GM19324 (cell line): ENCODE measurements at regions not wholly inside any gene's neighbourhood (a gene's known extent, or its start where the extent isn't known, plus 50 kb on each side); places are given as distances from the start of the nearest gene placed in this dataset.

ENCODE experiments used
- ATAC-seq: cut with Tn5 transposase; IDR thresholded peaks from one replicate; pipeline ENCODE4 v1.9.1; 2021; ENCODE audit warnings: mild to moderate bottlenecking, moderate library complexity; ENCODE audit not compliant: unreplicated experiment, low FRiP score

DNA sequence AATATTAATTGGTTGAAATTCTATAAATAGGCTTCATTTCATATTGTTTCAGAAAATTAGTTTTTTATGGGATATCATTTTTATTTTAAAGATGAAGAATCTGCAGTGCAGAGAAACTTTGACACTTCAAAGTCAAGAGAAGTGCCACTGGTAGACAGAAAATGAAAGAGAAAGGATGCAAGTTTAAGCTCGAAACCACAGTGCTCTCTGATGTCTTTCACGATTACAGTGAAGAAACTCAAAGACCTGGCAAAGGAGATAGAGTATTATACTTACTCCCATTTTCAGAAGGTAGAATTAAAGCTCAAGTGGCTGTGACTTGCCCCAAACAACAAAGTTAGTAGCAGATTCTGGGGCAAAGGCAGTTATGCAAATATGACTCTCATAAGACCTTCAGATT is 745.4 kb downstream of the TECRL start:
- no peak for ATAC-seq

DNA sequence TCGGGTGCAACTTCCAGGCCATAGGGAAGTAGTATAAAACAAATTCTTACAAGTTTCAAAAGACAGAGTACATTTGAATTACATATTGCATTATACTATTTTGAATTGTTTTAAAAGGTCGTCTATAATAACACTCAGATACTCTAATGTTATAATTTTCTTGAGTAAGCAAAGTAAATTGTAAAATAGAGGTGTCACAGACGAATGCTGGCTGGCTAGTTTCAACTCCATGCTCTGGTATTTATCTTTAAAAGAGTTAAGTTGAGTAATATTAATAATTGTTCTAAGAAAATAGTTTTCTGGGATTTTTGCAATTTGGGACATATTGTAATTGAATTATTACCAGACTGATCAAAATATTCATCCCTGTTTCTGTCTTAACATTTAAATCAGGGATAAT is 764.9 kb downstream of the TECRL start:
- ATAC-seq: no peak

DNA sequence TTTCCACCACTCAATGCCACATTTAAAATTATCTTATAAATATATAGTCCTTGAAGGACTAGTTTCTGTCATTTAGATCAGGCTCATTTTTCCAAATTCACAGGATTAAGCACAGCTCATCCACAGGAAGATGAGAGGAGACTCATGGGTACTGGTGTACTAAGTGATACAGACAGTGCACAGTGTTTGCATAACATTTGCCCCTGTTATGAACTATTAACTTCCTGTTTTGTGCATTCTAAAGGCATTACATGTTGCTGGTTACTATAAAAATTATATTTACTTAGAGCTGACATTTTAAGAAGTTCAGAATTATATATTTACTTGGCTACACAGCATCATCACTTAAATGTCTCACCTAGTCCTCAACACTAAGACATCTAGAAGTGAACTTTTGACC is 772.0 kb downstream of the TECRL start:
- no peak for ATAC-seq

DNA sequence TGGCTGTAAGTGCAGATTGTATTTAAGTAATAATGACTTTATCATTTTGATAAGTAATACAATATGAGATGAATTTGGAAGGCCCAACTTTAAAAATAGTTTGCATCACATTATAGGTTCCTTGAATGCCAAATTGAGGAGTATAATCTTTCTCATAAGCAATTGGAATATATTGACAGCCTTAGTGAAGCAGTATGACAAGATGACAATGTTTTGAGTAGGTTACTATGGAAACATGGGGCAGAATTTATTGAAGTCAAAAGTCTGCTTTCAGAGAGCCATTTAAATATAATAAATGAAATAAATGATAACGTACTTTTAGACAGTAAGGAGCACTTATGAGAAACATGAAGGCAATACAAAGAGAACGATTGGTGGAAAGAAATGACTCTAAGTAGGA is 776.4 kb downstream of the TECRL start:
- no peak for ATAC-seq

DNA sequence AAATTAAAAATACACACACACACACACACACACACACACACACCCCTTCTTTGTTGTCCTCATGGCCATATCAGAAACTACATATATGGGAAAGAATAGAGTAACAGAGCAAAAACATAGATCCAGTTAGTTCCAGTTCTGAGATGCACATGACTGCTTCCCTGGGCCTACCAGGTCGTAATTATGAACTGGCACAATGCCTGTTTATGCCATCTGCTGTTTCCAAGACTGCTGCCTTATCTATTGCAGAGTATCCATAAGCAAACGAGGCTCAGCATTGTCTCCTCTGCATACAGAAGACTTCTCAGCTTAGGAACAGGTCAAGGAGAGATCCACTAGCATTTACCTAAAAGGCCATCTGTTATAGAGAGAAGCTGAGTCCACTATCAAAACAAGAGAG is 789.0 kb downstream of the TECRL start:
- no peak for ATAC-seq

DNA sequence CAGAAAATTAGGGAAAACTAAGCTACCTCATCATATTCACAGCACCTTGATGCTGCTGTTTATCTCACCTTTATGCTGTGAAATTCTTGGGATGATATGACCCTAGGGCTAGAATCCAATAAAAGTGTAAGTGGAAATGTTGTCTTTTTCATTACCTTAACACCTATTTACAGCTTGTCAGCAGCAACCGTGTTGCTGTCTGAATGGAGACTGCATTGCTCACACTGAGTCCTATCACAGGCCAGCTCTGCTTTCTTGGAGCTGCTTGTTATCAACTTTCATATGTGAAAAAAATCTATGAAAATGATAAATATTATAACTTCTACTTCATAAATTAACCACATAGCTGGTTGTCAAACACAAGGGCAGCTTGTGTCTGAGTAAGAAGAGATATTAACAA is 789.5 kb downstream of the TECRL start:
- ATAC-seq: no peak

DNA sequence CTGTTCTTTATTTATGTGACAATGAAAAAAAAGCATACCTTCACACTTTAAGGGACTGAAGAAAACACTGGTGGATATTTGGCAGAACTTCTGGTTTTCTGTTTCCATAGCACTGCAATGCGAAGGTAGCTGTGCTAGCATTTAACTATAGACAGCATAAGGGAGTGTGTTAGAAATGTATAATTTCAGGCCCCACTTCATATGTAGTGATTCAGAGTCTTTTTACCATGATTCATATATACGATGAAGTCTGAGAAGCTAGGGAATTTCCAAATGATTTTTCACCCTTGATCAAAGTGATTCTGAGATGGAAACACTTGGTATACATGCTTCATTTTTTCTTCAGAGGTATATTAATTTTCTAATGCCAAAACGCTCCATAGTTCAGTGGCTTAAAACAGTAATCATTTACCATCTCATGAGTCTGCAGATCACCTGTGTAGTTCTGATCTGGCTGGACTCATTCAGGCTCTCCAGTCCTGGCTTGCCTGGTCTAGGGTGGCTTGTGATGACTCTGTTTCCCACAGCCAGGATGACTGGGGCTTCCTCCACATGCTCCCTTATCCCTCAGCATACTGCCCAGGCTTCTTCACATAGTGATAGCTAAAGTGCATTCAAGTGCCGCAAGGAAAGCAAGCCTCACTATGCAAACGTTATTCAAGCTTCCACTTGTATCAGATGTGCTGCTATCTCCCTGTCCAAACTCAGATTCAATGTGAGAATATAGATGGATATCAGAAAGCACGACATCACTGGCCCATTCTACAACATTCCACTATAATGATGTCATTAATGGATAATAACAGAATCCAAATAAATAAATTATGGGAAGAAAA is 790.1 kb downstream of the TECRL start:
- no peak for ATAC-seq

DNA sequence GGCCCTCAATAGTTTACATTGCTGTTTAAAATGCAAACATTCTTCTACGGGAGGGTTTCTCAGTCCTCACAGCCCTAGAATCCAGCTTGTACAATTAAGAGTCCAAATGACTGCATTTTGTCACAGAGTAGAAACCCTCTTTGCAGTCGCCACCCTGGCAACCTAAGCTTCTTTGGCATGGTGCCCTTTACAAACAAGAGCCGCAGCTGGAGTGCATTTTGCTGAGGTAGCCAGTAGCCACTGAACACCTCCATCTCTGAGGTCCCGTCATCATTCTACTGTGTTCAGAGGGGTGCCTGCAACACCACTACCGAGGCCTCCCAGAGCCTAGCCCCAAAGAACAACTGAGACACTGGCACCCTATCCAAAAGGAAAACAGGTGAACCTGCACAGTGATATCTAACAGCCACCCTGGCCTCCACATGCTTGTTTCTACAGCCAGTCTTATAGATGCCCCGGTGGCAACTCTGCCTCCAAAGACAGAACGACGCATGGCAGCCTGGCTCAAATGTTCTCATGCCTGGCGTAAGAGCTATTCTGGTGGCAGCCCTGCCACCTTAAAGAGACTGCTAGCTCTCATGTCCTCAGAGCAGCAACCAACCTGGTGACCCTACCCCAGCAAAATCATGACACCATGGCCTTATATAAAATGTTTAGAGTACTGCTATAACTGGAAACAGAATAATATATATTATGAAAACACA is 801.9 kb downstream of the TECRL start:
- ATAC-seq: no peak

DNA sequence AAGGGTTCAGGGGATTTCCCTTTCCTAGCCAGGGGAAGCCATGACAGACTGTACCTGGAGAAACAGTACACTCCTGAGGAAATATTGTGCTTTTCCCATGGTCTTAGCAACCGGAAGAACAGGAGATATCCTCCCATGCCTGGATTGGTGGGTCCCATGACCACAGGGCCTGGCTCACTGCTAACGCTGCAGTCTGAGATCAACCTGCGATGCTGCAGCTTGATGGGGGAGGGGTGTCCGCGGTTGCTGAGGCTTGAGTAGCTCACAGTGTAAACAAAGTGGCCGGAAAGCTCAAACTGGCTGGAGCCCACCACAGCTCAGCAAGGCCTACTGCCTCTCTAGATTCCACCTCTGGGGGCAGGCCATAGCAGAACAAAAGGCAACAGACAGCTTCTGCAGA is 819.5 kb downstream of the TECRL start:
- ATAC-seq: no peak

DNA sequence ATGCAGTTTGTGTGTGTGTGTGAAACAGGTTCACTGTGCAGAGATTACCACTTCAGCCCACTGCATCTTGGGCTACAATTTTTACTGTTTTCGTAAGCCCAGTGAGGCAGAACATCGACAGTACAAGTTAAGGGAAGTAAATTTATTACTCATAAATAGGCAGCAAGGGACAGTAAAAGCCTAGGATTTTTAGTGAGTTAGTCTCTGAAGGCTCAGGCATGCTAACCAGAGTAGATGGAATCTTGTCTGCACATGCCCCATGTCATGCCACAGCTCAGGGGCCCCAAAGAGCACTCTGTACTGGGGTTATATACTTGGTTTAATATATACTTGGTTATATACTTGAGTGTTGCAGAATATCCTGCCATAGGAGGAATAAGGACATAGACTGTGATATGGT is 825.7 kb downstream of the TECRL start:
- ATAC-seq: no peak

DNA sequence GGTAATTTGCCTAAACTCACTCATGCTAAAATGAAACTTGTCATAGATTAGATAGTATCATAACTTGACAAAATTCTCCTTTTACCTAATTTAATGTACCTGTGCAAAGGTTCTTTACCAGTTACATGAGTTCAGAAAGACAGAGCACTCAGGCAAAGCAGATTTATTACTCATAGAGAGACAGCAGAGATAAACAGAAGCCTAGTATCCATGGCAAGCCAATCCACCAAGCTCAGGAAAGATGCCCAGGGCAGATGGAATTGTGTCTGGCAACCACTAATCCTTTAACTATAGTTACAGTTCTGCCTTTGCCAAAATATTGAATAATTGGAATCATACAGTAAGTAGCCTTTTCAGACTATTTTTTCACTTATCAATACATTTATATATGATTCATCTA is 826.2 kb downstream of the TECRL start:
- ATAC-seq: no peak

DNA sequence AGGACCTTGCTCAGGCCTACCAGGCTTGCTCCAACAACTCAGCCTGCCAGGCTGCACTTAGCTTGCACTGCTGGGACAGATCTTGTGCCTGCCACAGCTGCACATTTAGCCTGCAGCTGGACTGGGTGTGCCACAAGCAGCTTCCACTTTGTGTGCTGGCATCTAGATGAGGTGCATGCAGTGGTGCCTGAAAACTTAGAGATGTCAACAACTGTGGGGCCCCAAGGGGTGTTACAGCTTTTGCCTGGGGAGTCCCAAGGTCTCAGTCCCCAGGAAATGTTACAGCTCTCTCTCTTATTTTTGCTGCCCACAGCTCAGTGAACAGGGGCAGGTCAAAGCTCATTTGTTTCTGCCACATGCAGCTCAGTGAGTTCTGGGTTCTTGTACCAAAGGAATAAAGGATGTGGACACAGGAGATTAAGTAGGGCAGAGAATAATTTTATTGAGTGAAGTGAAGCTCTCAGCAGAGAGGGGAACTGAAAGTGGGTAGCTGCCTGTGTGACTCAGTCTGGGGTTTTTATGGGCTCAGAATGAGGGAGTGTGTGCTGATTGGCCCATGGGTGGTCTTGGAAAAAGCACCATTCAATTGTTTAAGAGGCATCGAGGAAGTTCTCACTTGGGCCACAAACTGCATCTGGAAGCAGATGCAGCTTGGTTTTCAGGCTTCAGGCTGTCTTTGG is 828.3 kb downstream of the TECRL start:
- ATAC-seq: no peak

DNA sequence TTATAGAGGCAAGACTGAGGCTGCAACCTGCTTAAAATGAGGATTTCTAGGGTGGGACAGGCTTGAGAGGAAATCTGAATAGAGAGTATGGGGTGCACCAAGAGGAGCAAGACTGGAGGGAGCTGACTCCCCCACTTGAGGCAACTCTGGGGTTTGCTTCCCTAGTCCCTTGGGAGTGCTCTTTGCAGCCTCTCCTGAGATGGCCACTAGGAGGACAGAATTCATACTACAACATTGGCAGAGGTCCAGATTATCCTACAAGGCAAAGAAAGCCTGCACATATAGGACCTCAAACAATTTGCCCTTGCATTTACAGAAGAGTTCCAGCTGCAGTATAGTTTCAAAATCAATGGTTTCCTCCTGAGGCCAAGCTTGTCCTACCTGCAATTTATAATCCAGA is 830.9 kb downstream of the TECRL start:
- no peak for ATAC-seq

DNA sequence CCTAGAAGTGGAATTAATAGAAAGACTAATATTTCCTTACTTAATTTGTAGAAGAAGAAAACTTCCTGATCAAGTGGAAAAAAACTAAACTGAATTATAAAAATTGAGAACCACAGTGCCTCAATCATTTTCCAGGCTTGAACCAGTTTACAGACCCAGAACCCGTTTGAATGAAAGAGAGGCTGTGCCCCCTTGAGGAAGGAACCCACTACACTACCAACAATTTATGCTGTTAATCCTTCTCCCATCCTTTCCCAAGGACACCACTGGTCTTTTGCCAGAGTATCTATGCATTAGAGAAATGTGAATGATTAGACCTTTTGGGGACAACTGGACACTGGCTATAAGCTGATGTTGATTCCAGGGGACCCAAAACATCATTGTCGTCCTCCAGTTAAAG is 842.6 kb downstream of the TECRL start:
- ATAC-seq: no peak

DNA sequence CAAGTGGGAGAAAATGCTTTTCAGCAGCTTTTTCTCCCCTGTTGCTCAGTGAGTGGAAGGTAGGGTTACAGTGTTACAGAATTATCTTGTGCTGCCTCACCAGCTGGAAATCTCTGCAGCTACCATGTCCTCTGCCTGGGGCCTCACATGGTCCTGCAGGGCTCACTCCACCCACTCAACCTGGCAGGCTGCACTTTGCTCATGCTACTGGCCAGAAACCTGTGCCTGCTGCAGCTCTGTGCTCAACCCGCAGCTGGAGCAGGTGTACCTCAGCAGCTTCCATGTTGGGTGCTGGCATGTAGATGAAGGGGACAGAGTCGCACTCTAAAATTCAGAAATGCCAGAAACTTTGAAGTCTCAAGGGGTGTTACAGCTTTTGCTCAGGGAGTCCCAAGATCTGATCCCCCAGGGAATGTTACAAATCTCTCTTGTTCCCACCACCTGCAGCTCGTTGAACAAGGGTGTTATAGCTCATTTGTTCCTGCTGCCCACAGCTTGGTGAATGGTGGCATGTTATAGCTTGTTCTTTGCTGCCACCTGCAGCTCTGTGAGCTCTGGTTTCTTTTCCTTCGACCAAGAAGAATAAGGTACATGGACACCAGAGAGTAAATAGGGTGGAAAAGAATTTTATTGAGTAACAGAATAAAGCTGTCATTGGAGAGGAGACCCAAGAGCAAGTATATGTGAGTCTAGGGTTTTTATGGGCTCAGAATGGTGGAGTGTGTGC is 845.8 kb downstream of the TECRL start:
- ATAC-seq: no peak

DNA sequence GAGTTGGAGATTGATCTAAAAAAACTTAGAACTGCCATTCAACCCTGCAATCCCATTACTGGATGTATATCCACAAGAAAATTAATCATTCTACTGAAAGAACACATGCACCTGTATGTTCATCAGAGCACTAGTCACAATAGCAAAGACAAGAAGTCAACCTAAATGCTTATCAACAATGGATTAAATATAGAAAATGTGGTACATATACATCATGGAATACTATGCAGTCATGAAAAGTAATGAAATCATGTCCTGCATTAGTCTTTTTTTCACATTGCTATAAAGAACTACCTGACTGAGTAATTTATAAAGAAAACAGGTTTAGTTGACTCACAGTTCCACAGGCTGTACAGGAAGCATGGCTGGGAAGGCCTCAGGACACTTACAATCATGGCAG is 850.5 kb downstream of the TECRL start:
- ATAC-seq: no peak

DNA sequence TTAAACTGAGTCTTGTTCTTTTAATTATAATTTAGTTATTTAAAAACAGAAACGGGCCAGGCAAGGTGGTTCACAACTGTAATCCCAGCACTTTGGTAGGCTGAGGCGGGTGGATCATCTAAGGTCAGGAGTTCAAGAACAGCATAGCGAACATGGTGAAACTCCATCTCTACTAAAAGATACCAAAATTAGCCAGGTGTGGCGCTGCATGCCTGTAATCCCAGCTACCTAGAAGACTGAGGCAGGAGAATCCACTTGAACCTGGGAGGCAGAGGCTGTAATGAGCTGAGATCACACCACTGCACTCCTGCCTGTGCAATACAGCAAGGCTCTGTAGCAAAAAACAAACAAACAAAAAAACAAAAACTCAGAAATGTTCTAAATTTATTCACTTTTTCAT is 852.9 kb downstream of the TECRL start:
- no peak for ATAC-seq

DNA sequence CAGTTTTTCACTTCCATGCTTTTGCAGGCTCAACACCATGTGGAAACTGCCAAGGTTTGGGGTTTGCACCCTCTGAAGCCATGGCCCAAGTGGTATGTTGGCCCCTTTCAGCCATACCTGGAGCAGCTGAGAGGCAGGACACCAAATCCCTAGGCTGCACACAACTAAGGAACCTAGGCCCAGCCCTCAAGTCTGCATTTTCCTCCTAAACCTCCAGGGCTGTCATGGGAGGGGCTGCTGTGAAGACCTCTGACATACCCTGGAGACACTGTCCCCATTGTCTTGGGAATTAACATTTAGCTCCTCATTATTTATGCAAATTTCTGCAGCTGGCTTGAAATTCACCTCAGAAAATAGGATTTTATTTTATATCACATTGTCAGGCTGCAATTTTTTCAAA is 856.1 kb downstream of the TECRL start:
- no peak for ATAC-seq

DNA sequence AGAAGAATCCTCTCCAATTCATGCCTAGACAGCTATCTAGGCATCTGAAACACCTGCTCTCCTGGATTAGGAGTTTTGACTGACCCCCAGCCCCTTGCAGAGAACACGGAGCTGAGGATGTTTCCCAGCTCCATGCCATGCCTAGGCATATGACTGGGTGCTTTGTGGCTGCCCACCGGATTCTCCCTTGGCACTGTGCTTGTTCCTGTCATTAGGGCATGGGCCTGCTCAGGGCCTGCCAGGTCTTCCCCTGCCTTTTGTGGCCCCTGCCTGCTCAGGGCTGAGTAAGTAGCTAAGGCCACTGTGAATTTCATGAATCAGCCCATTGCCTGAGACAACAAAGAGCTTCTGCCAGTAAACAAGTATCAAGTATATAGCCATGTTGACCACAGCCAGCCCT is 867.4 kb downstream of the TECRL start:
- ATAC-seq: no peak

DNA sequence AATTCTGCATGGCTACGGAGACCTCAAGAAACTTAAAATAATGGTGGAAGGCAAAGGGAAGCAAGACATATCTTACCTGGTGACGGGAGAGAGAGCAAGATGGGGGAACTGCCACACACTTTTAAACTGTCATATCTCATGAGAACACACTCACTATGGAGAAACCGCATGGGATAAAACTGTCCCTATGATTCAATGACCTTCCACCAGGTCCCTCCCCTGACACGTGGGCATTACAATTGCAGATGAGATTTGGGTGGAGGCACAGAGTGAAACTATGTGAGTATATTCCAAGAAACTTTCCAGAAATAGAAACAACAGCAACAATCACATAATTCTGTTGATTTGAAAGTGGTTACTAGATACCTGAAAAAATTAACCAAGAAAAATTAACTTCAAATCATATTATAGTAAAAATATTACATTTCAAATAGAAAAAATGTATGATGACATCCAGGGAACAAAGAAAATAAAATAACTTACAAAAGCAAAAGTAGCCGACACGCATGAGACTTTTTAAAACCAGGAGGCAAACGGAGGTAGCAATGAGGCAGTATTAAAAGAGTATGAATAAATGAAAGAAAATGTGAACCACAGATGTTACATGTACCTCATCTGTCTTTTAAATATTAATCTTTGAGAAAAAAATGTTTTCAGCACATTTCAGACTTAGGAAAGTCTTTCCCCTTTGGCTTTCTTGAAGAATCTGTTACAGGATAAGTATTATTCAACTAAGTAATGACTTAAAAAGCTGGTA is 879.5 kb downstream of the TECRL start:
- ATAC-seq: no peak
